Hypothalamus (tissue), 51 donors: ENCODE measurements at regions not wholly inside any gene's neighbourhood (a gene's known extent, or its start where the extent isn't known, plus 50 kb on each side); places are given as distances from the start of the nearest gene placed in this dataset.

Source experiments
- DNase-seq, 51 donors: peaks; one replicate each; lab custom pipeline; 2025; lab: John Stamatoyannopoulos, UW

GRCh38 chr1:219805191-219805590, 123.2 kb downstream of the SLC30A10 start:
- DNase-seq, result no peak

DNA sequence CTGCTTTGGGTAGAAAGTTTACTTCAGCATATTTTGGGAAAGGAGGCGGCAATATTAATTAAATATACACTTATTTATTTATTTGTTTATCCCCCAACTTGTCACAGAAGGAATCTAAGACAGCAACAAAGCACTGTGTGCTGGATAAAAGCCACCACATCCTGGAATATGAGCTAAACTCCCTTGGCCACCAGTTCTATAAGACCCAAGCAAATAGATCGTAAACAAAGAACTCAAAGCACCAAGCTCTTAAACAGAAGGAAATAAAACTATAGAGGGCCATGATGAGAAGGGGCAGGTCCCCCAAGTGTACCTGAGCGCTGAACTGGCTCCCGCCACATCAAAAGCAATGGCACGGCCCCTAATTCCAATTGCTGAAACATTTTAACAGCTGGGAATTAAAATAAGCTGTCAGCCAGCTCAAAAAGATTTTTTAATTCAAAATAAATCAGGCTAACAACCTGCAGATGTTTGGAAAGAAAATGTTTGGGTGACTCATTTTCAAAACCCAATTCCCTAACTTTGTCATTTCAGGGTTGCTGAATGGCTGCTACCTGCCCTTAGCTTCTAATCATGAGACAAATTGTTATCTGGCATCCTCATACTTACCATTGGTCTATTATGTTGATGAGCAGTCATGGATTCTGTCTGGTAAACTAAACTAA, 127.1 kb downstream of the SLC30A10 start:
- no peak for DNase-seq

DNA sequence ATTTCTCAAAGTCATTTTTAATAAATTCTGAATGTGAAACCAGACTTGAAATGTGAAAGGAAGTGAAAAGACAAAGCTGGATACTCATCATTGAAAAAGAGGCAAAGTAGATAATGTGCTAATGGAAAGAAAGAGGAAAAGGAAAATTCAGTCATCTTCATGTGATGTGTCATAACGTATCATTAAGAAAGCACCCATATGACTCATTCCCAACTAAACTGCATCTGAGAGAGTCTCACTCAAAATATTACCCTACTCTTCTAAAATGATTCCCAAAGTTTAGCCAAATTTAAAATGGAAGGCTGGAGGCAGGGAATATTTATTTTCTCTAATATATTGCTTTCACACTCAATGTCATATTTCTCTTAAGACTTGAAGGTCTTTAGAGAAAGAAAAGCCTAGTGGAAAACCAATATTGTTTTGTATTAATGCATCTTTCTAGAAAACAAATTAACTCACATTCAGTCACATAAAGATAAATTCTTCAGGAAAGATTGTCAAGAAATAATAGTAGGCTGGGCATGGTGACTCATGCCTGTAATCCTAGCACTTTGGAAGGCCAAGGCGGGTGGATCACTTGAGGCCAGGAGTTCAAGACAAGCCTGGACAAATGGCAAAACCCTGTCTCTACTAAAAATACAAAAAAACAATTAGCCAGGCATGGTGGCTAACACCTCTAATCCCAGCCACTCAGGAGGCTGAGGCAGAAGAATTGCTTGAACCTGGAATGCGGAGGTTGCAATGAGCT, 129.9 kb downstream of the SLC30A10 start:
- no peak for DNase-seq

DNA sequence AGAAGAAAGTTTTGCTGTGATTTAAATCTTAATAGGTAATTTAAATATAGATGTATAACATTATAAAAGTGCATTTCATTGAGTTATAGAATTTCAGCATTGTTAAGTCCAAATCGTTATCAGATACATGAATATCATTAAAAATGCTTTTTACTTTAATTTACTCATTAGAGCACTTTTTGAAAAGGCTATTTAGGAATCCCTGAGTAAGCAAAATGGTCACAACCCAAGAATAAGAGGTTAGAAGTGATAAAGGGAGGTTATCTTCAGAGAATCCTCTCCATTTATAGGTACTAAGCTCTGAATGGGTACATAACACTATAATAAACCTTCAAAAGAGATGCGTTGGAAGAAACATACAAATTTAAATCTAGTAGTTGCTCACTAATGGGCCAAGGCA, 130.7 kb downstream of the SLC30A10 start:
- no peak for DNase-seq

DNA sequence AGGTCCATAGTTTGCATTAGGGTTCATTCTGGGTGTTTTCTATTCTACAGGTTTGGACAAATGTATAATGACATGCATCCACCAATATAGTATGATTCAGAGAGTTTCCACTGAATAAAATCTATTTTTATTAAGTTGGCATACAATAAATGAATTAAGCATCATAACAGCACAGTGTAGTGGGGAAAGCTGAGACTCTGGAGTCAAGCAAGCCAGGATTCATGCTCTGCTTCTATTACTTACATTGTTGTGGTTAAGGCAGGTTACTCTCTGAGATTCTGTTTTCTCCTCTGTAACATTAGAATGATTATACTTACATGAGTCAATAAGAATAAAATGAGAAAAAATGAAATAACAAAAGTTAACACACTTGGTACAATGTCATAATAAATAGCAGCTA, 131.3 kb downstream of the SLC30A10 start:
- no peak for DNase-seq

- DNase-seq, result no peak
Observed at GRCh38 chr1:219795363-219795917, 132.9 kb downstream of the SLC30A10 start.

DNA sequence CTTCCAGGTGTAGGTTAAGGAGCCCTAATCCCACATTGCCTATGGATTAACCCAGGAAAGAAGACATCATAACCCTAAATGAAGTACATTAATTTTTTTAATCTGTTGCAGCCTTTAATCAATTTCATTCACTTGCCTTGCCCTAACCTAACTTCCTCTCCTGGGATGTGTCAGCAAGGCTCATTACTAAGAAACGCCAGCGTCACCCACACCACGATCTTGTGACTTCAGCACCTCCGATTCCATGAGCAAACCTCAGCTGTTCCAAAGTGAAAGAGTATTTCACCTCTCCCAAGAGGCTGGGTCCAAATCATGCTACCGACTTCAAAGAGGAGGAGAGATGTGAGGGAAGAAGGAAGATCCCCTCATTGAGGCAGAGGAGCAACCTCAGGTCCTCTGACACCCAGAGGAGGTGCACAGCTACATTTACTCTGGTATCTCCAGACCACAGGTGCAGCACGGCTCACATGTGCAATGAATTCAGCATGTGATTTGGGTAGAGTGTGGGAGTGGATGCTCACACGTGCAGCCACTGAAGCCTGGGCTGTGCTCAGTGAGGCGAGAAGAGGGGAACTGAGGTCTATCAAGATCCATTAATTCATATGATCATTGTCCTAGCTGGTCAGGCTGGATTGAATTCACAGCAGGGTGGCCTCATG, 134.1 kb downstream of the SLC30A10 start:
- DNase-seq, result no peak

- no peak for DNase-seq
Observed at GRCh38 chr1:219792337-219793021, 135.9 kb downstream of the SLC30A10 start.

GRCh38 chr1:219791766-219792165, 136.6 kb downstream of the SLC30A10 start:
- no peak for DNase-seq

- no peak for DNase-seq
Observed at GRCh38 chr1:219790834-219791615, 137.3 kb downstream of the SLC30A10 start.

GRCh38 chr1:219788700-219789099, 139.7 kb downstream of the SLC30A10 start:
- DNase-seq, result no peak

GRCh38 chr1:219788091-219788490, 140.3 kb downstream of the SLC30A10 start:
- DNase-seq, result no peak

- DNase-seq, result no peak
Observed at GRCh38 chr1:219784660-219785381, 143.5 kb downstream of the SLC30A10 start.

GRCh38 chr1:219783605-219784235, 144.6 kb downstream of the SLC30A10 start:
- peak in 3 of 51 donors; percentile 1 to 5 (median 1) for DNase-seq

GRCh38 chr1:219782929-219783328, 145.4 kb downstream of the SLC30A10 start:
- DNase-seq, result no peak

DNA sequence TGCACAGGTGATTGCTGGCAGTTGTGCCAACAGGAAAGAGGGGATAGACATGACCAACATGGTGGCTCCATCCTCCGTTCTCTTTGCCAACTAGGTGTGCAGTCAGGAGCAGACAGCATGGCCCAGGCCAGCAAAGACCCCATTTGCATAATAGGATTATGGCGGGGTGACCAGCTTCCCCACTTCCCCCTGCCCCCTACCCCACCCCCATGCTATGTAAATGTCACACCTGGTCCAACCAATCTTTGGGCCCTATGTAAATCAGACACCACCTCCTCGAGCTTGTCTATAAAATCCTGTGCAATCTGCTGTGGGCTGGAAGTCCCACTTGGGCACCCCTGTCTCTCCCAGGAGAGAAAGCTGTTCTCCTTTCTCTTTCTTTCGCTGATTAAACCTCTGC, 146.0 kb downstream of the SLC30A10 start:
- DNase-seq, result no peak

- no peak for DNase-seq
Observed at GRCh38 chr1:219781491-219781890, 146.9 kb downstream of the SLC30A10 start.

DNA sequence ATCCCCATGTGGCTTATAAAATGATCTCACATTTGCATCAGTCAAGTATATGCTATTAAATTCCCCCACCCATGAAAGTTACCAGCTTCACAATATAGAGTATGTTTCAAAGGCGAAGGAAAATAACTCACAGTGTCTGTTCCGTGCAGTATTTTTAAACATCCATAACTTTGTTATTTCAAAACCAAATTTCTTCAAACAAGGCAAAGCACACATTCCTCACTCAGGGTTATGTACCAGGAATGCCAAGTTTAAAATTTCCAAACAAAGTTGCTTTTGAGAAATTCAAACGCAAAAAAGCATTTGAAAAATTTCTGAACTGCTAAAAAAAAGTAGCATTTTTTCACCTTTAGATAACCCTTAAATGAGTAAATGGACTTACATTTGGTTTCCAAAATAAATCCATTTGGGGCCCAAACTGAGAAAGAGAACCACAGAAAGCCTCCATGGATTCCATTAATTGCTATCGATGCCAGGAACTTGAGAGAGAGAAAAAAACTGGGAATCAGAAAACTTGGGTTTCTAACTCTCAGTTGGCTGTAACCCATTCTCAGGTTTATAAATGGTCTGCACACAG, 149.5 kb downstream of the SLC30A10 start:
- DNase-seq, result no peak

- no peak for DNase-seq
Observed at GRCh38 chr1:219778110-219778509, 150.2 kb downstream of the SLC30A10 start.
